ENCODE measurements at regions not wholly inside any gene's neighbourhood (a gene's known extent, or its start where the extent isn't known, plus 50 kb on each side); places are given as distances from the start of the nearest gene placed in this dataset.

DNA sequence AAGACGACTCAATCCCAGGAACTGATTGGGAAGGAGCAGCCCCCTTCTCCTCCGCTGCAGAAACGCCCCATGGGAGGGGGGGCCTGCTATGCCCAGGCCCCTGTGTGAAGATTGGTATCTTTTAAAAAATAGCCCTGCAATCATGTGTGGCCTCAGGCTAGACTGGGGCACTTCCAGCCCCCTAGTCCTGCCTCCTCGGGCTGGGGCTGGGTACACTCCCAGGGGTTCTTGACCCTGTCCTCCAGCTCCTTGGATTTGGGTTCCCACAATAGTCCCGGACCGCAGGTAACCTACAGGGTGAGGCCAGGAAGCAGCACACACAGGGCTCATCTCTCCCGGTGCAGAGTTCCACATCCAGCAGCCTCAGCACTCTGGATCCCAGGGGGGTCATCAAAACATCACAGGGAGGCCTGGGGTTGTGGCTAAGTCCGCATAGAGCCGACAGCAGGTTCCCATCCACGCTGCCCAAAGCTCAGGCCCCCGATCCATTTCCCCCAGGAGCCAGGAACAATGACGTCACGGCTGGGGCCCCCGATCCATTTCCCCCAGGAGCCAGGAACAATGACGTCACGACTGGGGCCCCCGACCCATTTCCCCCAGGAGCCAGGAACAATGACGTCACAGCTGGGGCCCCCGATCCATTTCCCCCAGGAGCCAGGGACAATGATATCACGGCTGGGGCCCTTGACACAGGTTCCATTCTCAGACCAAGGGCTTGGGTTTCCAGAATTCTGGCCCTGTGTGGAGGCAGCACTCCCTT, 202.4 kb downstream of the IRF8 start:
- no peaks in the 10 kb centered on the region for H3K36me3 ChIP-seq (ENCODE audit: low read depth, low read length)
- no peak overlapping the region for H3K27ac ChIP-seq (ENCODE audit: low read length)
- no peak overlapping the region for H3K9ac ChIP-seq (ENCODE audit: low read length)
- H3K4me2 ChIP-seq (ENCODE audit: low read length) = no peak overlapping the region
- DNase-seq (no peak), ATAC-seq (no peak)
- no peaks in the 10 kb centered on the region for H4K20me1 ChIP-seq (ENCODE audit: low read length)
- intact Hi-C loops (cut with micrococcal nuclease) = no loop called here
- peaks cover 11% of the 10 kb centered on the region; the same call in 1 of the 2 replicates for H3K27me3 ChIP-seq (ENCODE audit: low read length)
- no TSS peak for BruUV-seq (replicated peaks)
- H3K9me3 ChIP-seq (ENCODE audit: low read length) = no peaks in the 10 kb centered on the region
- H3K4me3 ChIP-seq (ENCODE audit: low read length) = no peak overlapping the region
- H3K4me1 ChIP-seq (ENCODE audit: insufficient read depth, low read length) = no peaks in the 10 kb centered on the region
- no peaks in the 10 kb centered on the region for H3K79me2 ChIP-seq (ENCODE audit: low read length)
- H2AFZ ChIP-seq (ENCODE audit: low read length) = no peak overlapping the region
- POLR2A ChIA-PET (ENCODE audit: unreplicated experiment) = no interaction called here
- H3K9me2 ChIP-seq (replicated peaks; ENCODE audit: low read length) = no peaks in the 10 kb centered on the region
- TF ChIP-seq EZH2 (IDR thresholded peaks at IDR 0.05; ENCODE audit: low read length, unreplicated experiment) (no peak), EZH2phosphoT487 (IDR thresholded peaks at IDR 0.05; ENCODE audit: borderline replicate concordance, low read length) (no peak), CTCF (conservative IDR thresholded peaks at IDR 0.05; ENCODE audit: low read depth, low read length) (no peak)
- H3F3A ChIP-seq (ENCODE audit: low read length, unreplicated experiment) = no peaks in the 10 kb centered on the region
- CTCF ChIA-PET = interaction anchor here (0.6 kb wide), 1 partner anchor 258 kb away, joined by 3 read pairs; no protein-coding TSS in a partner anchor

DNA sequence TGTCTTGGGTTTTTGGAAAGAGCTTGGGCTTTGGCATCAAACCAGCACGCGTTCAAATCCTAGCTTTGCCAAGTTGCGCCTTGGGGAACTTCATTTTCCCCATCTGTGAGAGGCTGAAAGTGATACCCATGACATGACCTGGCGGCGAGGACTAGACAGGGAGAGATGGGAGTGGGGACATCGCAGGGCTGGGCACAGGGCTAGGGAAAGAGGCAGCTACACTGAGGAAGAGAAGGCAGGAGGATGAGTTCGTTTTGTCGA, 202.9 kb downstream of the IRF8 start:
- ATAC-seq (no peak), DNase-seq (no peak)
- no peak overlapping the region for H3K27ac ChIP-seq (ENCODE audit: low read length)
- peaks cover 6% of the 10 kb centered on the region; the same call in 1 of the 2 replicates for H3K27me3 ChIP-seq (ENCODE audit: low read length)
- H3K4me2 ChIP-seq (ENCODE audit: low read length) = no peak overlapping the region
- no peaks in the 10 kb centered on the region for H3F3A ChIP-seq (ENCODE audit: low read length, unreplicated experiment)
- ChIA-PET POLR2A (ENCODE audit: unreplicated experiment) (no interaction called here), CTCF (no interaction called here)
- no peaks in the 10 kb centered on the region for H3K9me3 ChIP-seq (ENCODE audit: low read length)
- intact Hi-C loops (cut with micrococcal nuclease) = no loop called here
- no peaks in the 10 kb centered on the region for H3K9me2 ChIP-seq (replicated peaks; ENCODE audit: low read length)
- no peaks in the 10 kb centered on the region for H3K36me3 ChIP-seq (ENCODE audit: low read depth, low read length)
- no peak overlapping the region for H3K4me3 ChIP-seq (ENCODE audit: low read length)
- H3K79me2 ChIP-seq (ENCODE audit: low read length) = no peaks in the 10 kb centered on the region
- H2AFZ ChIP-seq (ENCODE audit: low read length) = no peak overlapping the region
- no peaks in the 10 kb centered on the region for H3K4me1 ChIP-seq (ENCODE audit: insufficient read depth, low read length)
- H4K20me1 ChIP-seq (ENCODE audit: low read length) = no peaks in the 10 kb centered on the region
- no peak for TF ChIP-seq CTCF (conservative IDR thresholded peaks at IDR 0.05; ENCODE audit: low read depth, low read length)
- no peak for TF ChIP-seq EZH2 (IDR thresholded peaks at IDR 0.05; ENCODE audit: low read length, unreplicated experiment)
- no peak for TF ChIP-seq EZH2phosphoT487 (IDR thresholded peaks at IDR 0.05; ENCODE audit: borderline replicate concordance, low read length)
- BruUV-seq (replicated peaks) = no TSS peak
- no peak overlapping the region for H3K9ac ChIP-seq (ENCODE audit: low read length)

DNA sequence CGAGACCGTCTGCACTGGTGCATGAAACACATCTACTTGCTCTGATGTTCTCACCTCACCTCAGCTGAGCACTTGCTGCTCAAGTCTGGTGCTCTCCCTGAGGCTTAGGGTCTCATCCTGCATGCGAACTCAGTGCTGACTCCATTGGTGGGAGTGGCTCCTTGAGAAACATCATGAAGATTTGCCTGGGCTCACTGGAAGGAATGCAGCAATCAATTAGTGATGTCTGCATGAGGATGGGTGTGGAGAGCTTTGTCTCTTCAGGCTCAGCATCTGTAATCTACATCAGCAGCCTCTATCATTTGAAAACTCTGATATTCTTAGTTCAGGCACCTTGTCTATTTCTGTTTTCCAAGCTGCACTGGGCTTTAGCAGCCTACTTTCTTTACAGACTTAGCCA, 204.4 kb downstream of the IRF8 start:
- CTCF ChIA-PET = no interaction called here
- H4K20me1 ChIP-seq (ENCODE audit: low read length) = no peaks in the 10 kb centered on the region
- no peaks in the 10 kb centered on the region for H3K9me3 ChIP-seq (ENCODE audit: low read length)
- no peaks in the 10 kb centered on the region for H3F3A ChIP-seq (ENCODE audit: low read length, unreplicated experiment)
- H3K79me2 ChIP-seq (ENCODE audit: low read length) = no peaks in the 10 kb centered on the region
- intact Hi-C loops (cut with micrococcal nuclease) = no loop called here
- no peak overlapping the region for H3K27ac ChIP-seq (ENCODE audit: low read length)
- H3K4me3 ChIP-seq (ENCODE audit: low read length) = no peak overlapping the region
- DNase-seq = no peak
- H3K4me2 ChIP-seq (ENCODE audit: low read length) = no peak overlapping the region
- no peaks in the 10 kb centered on the region for H3K9me2 ChIP-seq (replicated peaks; ENCODE audit: low read length)
- H3K4me1 ChIP-seq (ENCODE audit: insufficient read depth, low read length) = no peaks in the 10 kb centered on the region
- POLR2A ChIA-PET (ENCODE audit: unreplicated experiment) = no interaction called here
- no peak overlapping the region for H2AFZ ChIP-seq (ENCODE audit: low read length)
- no peaks in the 10 kb centered on the region for H3K36me3 ChIP-seq (ENCODE audit: low read depth, low read length)
- no TSS peak for BruUV-seq (replicated peaks)
- ATAC-seq = no peak
- H3K9ac ChIP-seq (ENCODE audit: low read length) = no peak overlapping the region
- TF ChIP-seq EZH2 (IDR thresholded peaks at IDR 0.05; ENCODE audit: low read length, unreplicated experiment) (no peak), EZH2phosphoT487 (IDR thresholded peaks at IDR 0.05; ENCODE audit: borderline replicate concordance, low read length) (no peak), CTCF (conservative IDR thresholded peaks at IDR 0.05; ENCODE audit: low read depth, low read length) (no peak)
- H3K27me3 ChIP-seq (ENCODE audit: low read length) = no peaks in the 10 kb centered on the region

All from PC-3 (cell line).